Heart left ventricle (tissue), 16 donors: ENCODE measurements at regions not wholly inside any gene's neighbourhood (a gene's known extent, or its start where the extent isn't known, plus 50 kb on each side); places are given as distances from the start of the nearest gene placed in this dataset.

Source experiments
- ATAC-seq, 4 donors: fragments of 200-7000 bp; cut with Tn5 transposase; one replicate each; pipeline ENCODE4 v1.9.1; 2020 to 2022; ENCODE audit warnings: moderate library complexity in 4 of 4, mild to moderate bottlenecking in 3 of 4, moderate number of reproducible peaks in 1 of 4
- DNase-seq, 5 donors: peaks; one replicate each; pipeline ENCODE4 v3.0.0-alpha.2; 2020
- H3K27ac ChIP-seq, 12 donors: fragments of 200-600 bp; sonication (generic) in 4 of 12; one replicate each; pipeline versions ENCODE4 v1.5.0 to v1.8.0; 2016 to 2022; ENCODE audit warnings: mild to moderate bottlenecking in 2 of 12
- H3K27me3 ChIP-seq, 9 donors: fragments of 200-600 bp; sonication (generic) in 2 of 9; one replicate each; pipeline versions ENCODE4 v1.5.1 to v1.8.0; 2016 to 2022; ENCODE audit warnings: mild to moderate bottlenecking in 3 of 9
- H3K36me3 ChIP-seq, 9 donors: fragments of 200-600 bp; sonication (generic) in 2 of 9; one replicate each; pipeline versions ENCODE4 v1.5.0 to v1.8.0; 2018 to 2022; ENCODE audit warnings: mild to moderate bottlenecking in 2 of 9
- H3K4me1 ChIP-seq, 12 donors: fragments of 200-600 bp; sonication (generic) in 4 of 12; one replicate each; pipeline versions ENCODE4 v1.5.0 to v1.8.0; 2016 to 2022; ENCODE audit warnings: mild to moderate bottlenecking in 3 of 12
- H3K4me3 ChIP-seq, 12 donors: fragments of 200-600 bp; sonication (generic) in 4 of 12; one replicate each; pipeline versions ENCODE4 v1.5.0 to v1.8.0; 2017 to 2022; ENCODE audit warnings: mild to moderate bottlenecking in 9 of 12, moderate library complexity in 4 of 12
- H3K9me3 ChIP-seq, 12 donors: fragments of 200-600 bp; sonication (generic) in 4 of 12; one replicate each; pipeline versions ENCODE4 v1.5.0 to v1.8.0; 2016 to 2022; ENCODE audit warnings: mild to moderate bottlenecking in 1 of 12
- CTCF ChIP-seq, 12 donors: fragments of 200-600 bp; sonication (generic) in 4 of 12; IDR thresholded peaks; one replicate each; pipeline versions ENCODE4 v1.5.0 to v1.8.0; 2018 to 2022; ENCODE audit warnings: antibody characterized with exemption in 12 of 12, mild to moderate bottlenecking in 5 of 12
- POLR2A ChIP-seq, 2 donors: fragments of 450-650 bp; IDR thresholded peaks; one replicate each; pipeline ENCODE4 v1.6.1; 2017; ENCODE audit warnings: antibody characterized with exemption in 2 of 2, mild to moderate bottlenecking in 2 of 2, moderate library complexity in 2 of 2
- WGBS, 4 donors: extraction: QIAGEN DNeasy Blood & Tissue Kit in 2 of 4; methylation state at CpG; one replicate each; pipeline versions ENCODE4 v1.1.5 to v1.1.7; 2013 to 2018; 5-methylcytosine and 5-hydroxymethylcytosine counted together
- intact Hi-C, 10 donors: fragments of 100-400 bp; cut with DNase I; formaldehyde crosslinking; loops; one replicate each; pipeline versions ENCODE4 v1.11.1 to v1.14.2; 2022
- donor health status: ischemic (EF 13 %, LVEDD 7.1; RV severe dilation, severe dysfunction).
- donor health status: healthy with polysubstance abuse.
- donor health status: DM: no; HTN: yes; CAD: no.
- donor health status: DM: no; HTN: no; CAD: no.
- donor health status: ischemic (EF 25% LVEDD 6.9; RV normal size, moderate dysfunction).
- donor health status: ischemic (EF 25% LVEDD 5.7; RV mildly dilated, moderate dysfunction).
- donor health status: healthy.
- donor health status: DM: yes; HTN: yes; CAD: no.
- donor health status: ischemic (EF 35%, LVEDD 5.7; RV mildly dilated, moderate dysfunction).
- donor health status: nonischemic (EF 11% LVEDD 7.7; RV severe dilation, severe dysfunction).
- donor health status: DM: yes; HTN: yes; CAD: no.
- donor health status: PGD.
- donor health status: ischemic (EF 29% LVEDD 5.4; RV normal size, mild dysfunction).
- donor health status: nonischemic (EF 23%, LVEDD 6.1; RV moderate dilation, normal function).

- TF ChIP-seq CTCF (IDR thresholded peaks at IDR 0.05): no peak
- TF ChIP-seq POLR2A (IDR thresholded peaks at IDR 0.05): no peak
- no peaks in the 10 kb centered on the region for H3K27me3 ChIP-seq
- no peak overlapping the region for H3K4me3 ChIP-seq
- WGBS, 4 donors: 91 to 95% (median 93%) methylated on average over 6 of the region's 6 CpGs
- H3K27ac ChIP-seq: no peak overlapping the region
- intact Hi-C loops: no loop called here
- no peaks in the 10 kb centered on the region for H3K36me3 ChIP-seq
- peaks cover 0 to 25% (median 18%) of the 10 kb centered on the region in 12 donors for H3K4me1 ChIP-seq
- ATAC-seq (no peak), DNase-seq (no peak)
- H3K9me3 ChIP-seq: peaks cover 0 to 13% (median 4%) of the 10 kb centered on the region in 12 donors
These were observed 104.6 kb upstream of the KLF3 start for GRCh38 chr4:38559374-38559773.

DNA sequence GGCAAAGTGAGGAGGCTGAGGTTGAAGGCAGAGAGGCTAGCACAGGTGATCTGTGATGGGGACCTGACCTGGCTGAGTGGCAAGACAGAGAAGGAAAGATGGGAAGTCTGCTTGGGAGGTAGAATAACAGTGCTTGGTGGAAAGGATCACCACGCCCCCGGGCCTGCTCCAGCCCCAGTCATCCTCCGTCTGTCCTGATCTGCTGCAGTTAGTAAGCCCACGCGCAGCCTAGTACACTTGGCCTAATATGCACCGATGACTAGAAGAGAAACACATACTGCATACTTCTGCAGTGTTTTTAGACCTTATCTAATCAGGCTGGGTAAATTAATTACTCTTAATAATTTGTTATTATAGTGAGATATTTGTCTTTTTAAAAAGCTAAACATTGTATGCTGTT, 103.7 kb upstream of the KLF3 start:
- Histone ChIP-seq H3K27ac (no peak overlapping the region), H3K4me1 (peaks cover 0 to 30% (median 23%) of the 10 kb centered on the region in 12 donors), H3K4me3 (no peak overlapping the region), H3K9me3 (peaks cover 0 to 9% (median 2%) of the 10 kb centered on the region in 12 donors), H3K27me3 (no peaks in the 10 kb centered on the region), H3K36me3 (no peaks in the 10 kb centered on the region)
- TF ChIP-seq POLR2A (IDR thresholded peaks at IDR 0.05): no peak
- TF ChIP-seq CTCF (IDR thresholded peaks at IDR 0.05): no peak
- DNase-seq (no peak), ATAC-seq (no peak)
- 87 to 93% (median 91%) methylated on average over 6 of the region's 6 CpGs for WGBS, 4 donors
- intact Hi-C loops: loop anchor here in 3 of 10 donors (5.0 to 10.0 kb wide), 3 partner anchors 94 to 238 kb away; partner anchors contain the start of gene KLF3 (in 1 of the 3)

DNA sequence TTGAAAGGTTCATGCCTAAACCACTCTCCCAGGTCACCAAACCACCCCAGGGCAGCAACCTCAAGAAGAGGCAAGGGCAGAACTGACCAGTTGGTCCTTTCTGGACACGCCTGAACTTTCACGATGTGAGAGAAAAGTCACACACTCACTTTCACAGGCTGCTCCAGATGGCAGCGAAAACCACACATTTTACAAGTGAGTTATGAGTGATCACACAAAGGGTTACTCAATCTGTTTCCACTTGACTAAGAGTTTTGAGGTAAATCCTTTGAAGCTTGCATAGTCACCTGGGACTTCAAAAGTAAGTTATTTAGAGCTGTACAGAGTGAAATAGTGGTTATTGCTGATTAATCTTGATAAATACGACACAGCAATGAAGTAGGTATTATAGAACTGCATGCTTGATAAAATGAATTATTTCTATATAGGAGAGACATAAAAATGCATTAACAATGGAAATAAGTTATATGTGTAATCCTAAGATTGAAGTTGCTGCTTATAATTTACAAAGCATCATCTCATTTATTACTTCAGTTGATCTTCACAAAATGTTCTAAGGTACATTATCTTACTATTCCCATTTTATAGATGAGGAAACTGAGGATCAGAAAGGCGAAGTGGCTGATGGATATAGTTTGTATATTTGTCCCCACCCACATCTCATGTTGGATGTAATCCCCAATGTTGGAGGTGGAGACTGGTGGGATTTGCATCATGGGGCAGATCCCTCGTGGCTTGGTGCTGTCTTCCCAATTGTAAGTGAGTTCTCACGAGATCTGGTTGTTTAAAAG, 103.0 kb upstream of the KLF3 start:
- ATAC-seq: no peak
- Histone ChIP-seq H3K4me1 (peaks cover 0 to 36% (median 28%) of the 10 kb centered on the region in 12 donors), H3K27me3 (no peaks in the 10 kb centered on the region), H3K27ac (no peak overlapping the region), H3K36me3 (no peaks in the 10 kb centered on the region), H3K4me3 (no peak overlapping the region), H3K9me3 (peaks cover 0 to 3% (median 0%) of the 10 kb centered on the region in 12 donors)
- DNase-seq: no peak
- 92 to 96% (median 93%) methylated on average over 7 of the region's 7 CpGs for WGBS, 4 donors
- intact Hi-C loops: loop anchor here in 3 of 10 donors (5.0 to 10.0 kb wide), 3 partner anchors 94 to 239 kb away; partner anchors contain the start of gene KLF3 (in 1 of the 3)
- TF ChIP-seq POLR2A (IDR thresholded peaks at IDR 0.05) (no peak), CTCF (IDR thresholded peaks at IDR 0.05) (no peak)

GRCh38 chr4:38562751-38563198, 101.2 kb upstream of the KLF3 start:
- H3K27me3 ChIP-seq: no peaks in the 10 kb centered on the region

More at GRCh38 chr4:38562751-38563198, 101.2 kb upstream of the KLF3 start:
- H3K27ac ChIP-seq: peak overlapping the region in 9 of 12 donors; percentile 28 to 77 (median 54)
- peak in 4 of 5 donors; percentile 55 to 68 (median 64) for DNase-seq
- peaks cover 0 to 42% (median 29%) of the 10 kb centered on the region in 12 donors for H3K4me1 ChIP-seq
- no peaks in the 10 kb centered on the region for H3K36me3 ChIP-seq
- no peak for TF ChIP-seq CTCF (IDR thresholded peaks at IDR 0.05)
- TF ChIP-seq POLR2A (IDR thresholded peaks at IDR 0.05): no peak
- WGBS, 4 donors: 27 to 40% (median 34%) methylated on average over 4 of the region's 4 CpGs
- ATAC-seq: peak; percentile 79 to 96 (median 90)
- H3K4me3 ChIP-seq: no peak overlapping the region
- intact Hi-C loops: loop anchor here in 3 of 10 donors (5.0 to 10.0 kb wide), 3 partner anchors 92 to 240 kb away; partner anchors contain the start of gene KLF3 (in 1 of the 3)
- no peaks in the 10 kb centered on the region for H3K9me3 ChIP-seq
